Neural cell (in vitro differentiated cells): ENCODE measurements at regions not wholly inside any gene's neighbourhood (a gene's known extent, or its start where the extent isn't known, plus 50 kb on each side); places are given as distances from the start of the nearest gene placed in this dataset.

Experiments
- H2AFZ ChIP-seq: fragments of 200-600, 300-800 bp; sonication (generic), shearing (Covaris generic); 2 replicates; pipeline ENCODE4 v1.6.0; 2014; ENCODE audit warnings: low read depth, mild to moderate bottlenecking, antibody characterized with exemption, low read length, moderate library complexity
- H3F3A ChIP-seq: fragments of 200-600 bp; shearing (Covaris generic); 2 replicates; pipeline ENCODE4 v1.6.1; 2016; ENCODE audit warnings: mild to moderate bottlenecking, moderate library complexity, mixed read lengths, antibody characterized with exemption, low read length; ENCODE audit not compliant: insufficient read depth, poor library complexity, severe bottlenecking
- H3K27ac ChIP-seq: fragments of 200-600, 300-800 bp; sonication (generic), shearing (Covaris generic); 2 replicates; pipeline ENCODE4 v1.5.1; 2014; ENCODE audit warnings: mild to moderate bottlenecking, low read length, moderate library complexity
- H3K27me3 ChIP-seq: fragments of 300-800, 200-600 bp; sonication (generic), shearing (Covaris generic); 2 replicates; pipeline ENCODE4 v1.6.0; 2014; ENCODE audit warnings: mild to moderate bottlenecking, low read depth, low read length, moderate library complexity; ENCODE audit not compliant: insufficient read depth
- H3K36me3 ChIP-seq: fragments of 300-800, 200-600 bp; sonication (generic), shearing (Covaris generic); 2 replicates; pipeline ENCODE4 v1.5.1; 2014; ENCODE audit warnings: mild to moderate bottlenecking, antibody characterized with exemption, low read length, moderate library complexity; ENCODE audit not compliant: insufficient read depth
- H3K4me2 ChIP-seq: fragments of 300-800, 200-600 bp; sonication (generic), shearing (Covaris generic); 2 replicates; pipeline ENCODE4 v1.6.0; 2014; ENCODE audit warnings: mild to moderate bottlenecking, low read length
- H3K4me3 ChIP-seq: fragments of 300-800, 200-600 bp; sonication (generic), shearing (Covaris generic); 2 replicates; pipeline ENCODE4 v1.5.1; 2014; ENCODE audit warnings: mild to moderate bottlenecking, low read length, moderate library complexity
- H3K79me2 ChIP-seq: fragments of 200-600 bp; shearing (Covaris generic); replicated peaks from 2 replicates; pipeline ENCODE4 v1.6.0; 2014; ENCODE audit warnings: mild to moderate bottlenecking, low read length, moderate library complexity; ENCODE audit not compliant: insufficient read depth
- H3K9ac ChIP-seq: fragments of 300-800, 200-600 bp; sonication (generic), shearing (Covaris generic); 2 replicates; pipeline ENCODE4 v1.6.1; 2016; ENCODE audit warnings: mild to moderate bottlenecking, low read length, mixed read lengths
- H3K9me2 ChIP-seq: fragments of 200-600 bp; shearing (Covaris generic); 2 replicates; pipeline ENCODE4 v1.6.1; 2016; ENCODE audit warnings: mild to moderate bottlenecking, low read length, mixed read lengths; ENCODE audit not compliant: insufficient read depth
- H3K9me3 ChIP-seq: fragments of 200-600, 300-800 bp; sonication (generic), shearing (Covaris generic); 2 replicates; pipeline ENCODE4 v1.6.1; 2016; ENCODE audit warnings: mild to moderate bottlenecking, mixed run types, low read length, moderate library complexity, mixed read lengths
- H4K20me1 ChIP-seq: fragments of 200-600 bp; shearing (Covaris generic); 2 replicates; pipeline ENCODE4 v1.6.1; 2016; ENCODE audit warnings: mild to moderate bottlenecking, mixed run types; ENCODE audit not compliant: insufficient read depth
- CTCF ChIP-seq: fragments of 450-650 bp; IDR thresholded peaks from 2 replicates; pipeline ENCODE4 v1.5.1; 2014; ENCODE audit warnings: antibody characterized with exemption, mild to moderate bottlenecking, moderate library complexity; ENCODE audit not compliant: poor library complexity, severe bottlenecking
- EP300 ChIP-seq: fragments of 450-650 bp; conservative IDR thresholded peaks from 2 replicates; pipeline ENCODE4 v1.6.1; 2014; ENCODE audit warnings: antibody characterized with exemption, mild to moderate bottlenecking, moderate library complexity; ENCODE audit not compliant: poor library complexity, severe bottlenecking
- EZH2 ChIP-seq: fragments of 200-600, 300-800 bp; shearing (Covaris generic), sonication (generic); IDR thresholded peaks from 2 replicates; pipeline ENCODE4 v1.6.1; 2014; ENCODE audit warnings: antibody characterized with exemption, low read length, borderline replicate concordance, mild to moderate bottlenecking; ENCODE audit not compliant: insufficient read depth, poor library complexity, severe bottlenecking
- MXI1 ChIP-seq: fragments of 450-650 bp; conservative IDR thresholded peaks from 2 replicates; pipeline ENCODE4 v1.6.1; 2014; ENCODE audit warnings: antibody characterized with exemption, mild to moderate bottlenecking; ENCODE audit not compliant: poor library complexity, severe bottlenecking
- POLR2AphosphoS5 ChIP-seq: IDR thresholded peaks from 2 replicates; pipeline ENCODE4 v1.6.1; 2012
- RAD21 ChIP-seq: fragments of 450-650 bp; conservative IDR thresholded peaks from 2 replicates; pipeline ENCODE4 v1.6.1; 2014; ENCODE audit warnings: antibody characterized with exemption, mild to moderate bottlenecking, moderate library complexity
- REST ChIP-seq: IDR thresholded peaks from 2 replicates; pipeline ENCODE4 v1.6.1; 2012; ENCODE audit warnings: borderline replicate concordance
- SMC3 ChIP-seq: fragments of 450-650 bp; conservative IDR thresholded peaks from 2 replicates; pipeline ENCODE4 v1.6.1; 2014; ENCODE audit warnings: antibody characterized with exemption, mild to moderate bottlenecking, moderate library complexity; ENCODE audit not compliant: poor library complexity
- TAF1 ChIP-seq: IDR thresholded peaks from 2 replicates; pipeline ENCODE4 v1.6.1; 2012; ENCODE audit warnings: low read depth

GRCh38 chr2:19643117-19643518 lies 258.7 kb downstream of the TTC32 start:
- H3K27ac ChIP-seq: no peak overlapping the region
- H3K9me3 ChIP-seq: no peaks in the 10 kb centered on the region
- no peaks in the 10 kb centered on the region for H3K36me3 ChIP-seq
- no peak for TF ChIP-seq SMC3
- TF ChIP-seq REST: no peak
- TF ChIP-seq EZH2: no peak
- no peak for TF ChIP-seq CTCF
- no peak for TF ChIP-seq TAF1
- H3F3A ChIP-seq: no peaks in the 10 kb centered on the region
- no peak overlapping the region for H2AFZ ChIP-seq
- H4K20me1 ChIP-seq: no peaks in the 10 kb centered on the region
- H3K9me2 ChIP-seq: no peaks in the 10 kb centered on the region
- H3K4me3 ChIP-seq: no peak overlapping the region
- no peaks in the 10 kb centered on the region for H3K79me2 ChIP-seq
- H3K9ac ChIP-seq: no peak overlapping the region
- no peak overlapping the region for H3K4me2 ChIP-seq
- no peaks in the 10 kb centered on the region for H3K27me3 ChIP-seq

GRCh38 chr2:19642501-19642900 lies 259.3 kb downstream of the TTC32 start:
- Histone ChIP-seq H3K4me3 (no peak overlapping the region), H3K4me2 (no peak overlapping the region), H3K9ac (no peak overlapping the region), H2AFZ (no peak overlapping the region), H3K27ac (no peak overlapping the region), H4K20me1 (no peaks in the 10 kb centered on the region), H3K36me3 (no peaks in the 10 kb centered on the region), H3F3A (no peaks in the 10 kb centered on the region), H3K9me2 (no peaks in the 10 kb centered on the region), H3K27me3 (no peaks in the 10 kb centered on the region), H3K79me2 (no peaks in the 10 kb centered on the region), H3K9me3 (no peaks in the 10 kb centered on the region)
- no peak for TF ChIP-seq RAD21
- no peak for TF ChIP-seq POLR2AphosphoS5
- no peak for TF ChIP-seq EZH2

GRCh38 chr2:19635951-19636510 lies 265.8 kb downstream of the TTC32 start:
- Histone ChIP-seq H3K27ac (no peak overlapping the region), H3K4me2 (no peak overlapping the region), H3K79me2 (no peaks in the 10 kb centered on the region), H3K9me2 (no peaks in the 10 kb centered on the region), H3K36me3 (no peaks in the 10 kb centered on the region), H3F3A (no peaks in the 10 kb centered on the region), H3K27me3 (no peaks in the 10 kb centered on the region), H4K20me1 (no peaks in the 10 kb centered on the region), H3K4me3 (no peak overlapping the region), H2AFZ (no peak overlapping the region), H3K9me3 (no peaks in the 10 kb centered on the region), H3K9ac (no peak overlapping the region)
- TF ChIP-seq SMC3 (no peak), REST (no peak), EP300 (no peak), EZH2 (no peak), TAF1 (no peak), RAD21 (no peak), POLR2AphosphoS5 (no peak), MXI1 (no peak), CTCF (no peak)
